Thyroid gland (tissue), 4 donors: ENCODE measurements at regions not wholly inside any gene's neighbourhood (a gene's known extent, or its start where the extent isn't known, plus 50 kb on each side); places are given as distances from the start of the nearest gene placed in this dataset.

Experiments
- DNase-seq, 2 donors: peaks; one replicate each; pipeline ENCODE4 v3.0.0-alpha.2; 2019
- H3K27ac ChIP-seq, 3 donors: fragments of 200-600 bp; sonication (generic); 1 replicate in 2 of 3; 2 replicates in 1 of 3; pipeline ENCODE4 v1.5.1; 2016 to 2019; ENCODE audit warnings: mild to moderate bottlenecking in 1 of 3, moderate library complexity in 1 of 3
- H3K27me3 ChIP-seq: fragments of 200-600 bp; sonication (generic); one replicate; pipeline ENCODE4 v1.5.1; 2019
- H3K36me3 ChIP-seq, 2 donors: fragments of 200-600 bp; sonication (generic); one replicate each; pipeline ENCODE4 v1.5.1; 2016 to 2019
- H3K4me1 ChIP-seq, 2 donors: fragments of 200-600 bp; sonication (generic); one replicate each; pipeline ENCODE4 v1.5.1; 2017 to 2019
- H3K4me3 ChIP-seq, 3 donors: fragments of 200-600 bp; sonication (generic); replicated peaks in 1 of 3; 1 replicate in 2 of 3; 2 replicates in 1 of 3; pipeline ENCODE4 v1.5.1; 2016; ENCODE audit warnings: mild to moderate bottlenecking in 1 of 3
- H3K9me3 ChIP-seq: fragments of 200-600 bp; sonication (generic); one replicate; pipeline ENCODE4 v1.5.1; 2017
- POLR2A ChIP-seq, 2 donors: fragments of 450-650 bp; IDR thresholded peaks; one replicate each; pipeline ENCODE4 v1.6.1; 2017; ENCODE audit warnings: antibody characterized with exemption in 2 of 2, mild to moderate bottlenecking in 2 of 2, moderate library complexity in 1 of 2
- WGBS, 2 donors: methylation state at CpG; one replicate each; pipeline ENCODE4 v1.1.5; 2017; 5-methylcytosine and 5-hydroxymethylcytosine counted together
- intact Hi-C: fragments of 100-400 bp; cut with DNase I; formaldehyde crosslinking; loops from one replicate; pipeline ENCODE4 v1.15.1; 2023
- TF ChIP-seq, protein P1 (sequence below), 6 experiments: fragments of 200-600 bp in 3 of 6; fragments of 450-650 bp in 3 of 6; sonication (generic) in 3 of 6; IDR thresholded peaks; one replicate each; pipeline ENCODE4 v1.5.1; 2016 to 2019; ENCODE audit warnings: antibody characterized with exemption in 6 of 6, mild to moderate bottlenecking in 2 of 6, inconsistent platforms in 1 of 6, moderate library complexity in 1 of 6

DNA sequence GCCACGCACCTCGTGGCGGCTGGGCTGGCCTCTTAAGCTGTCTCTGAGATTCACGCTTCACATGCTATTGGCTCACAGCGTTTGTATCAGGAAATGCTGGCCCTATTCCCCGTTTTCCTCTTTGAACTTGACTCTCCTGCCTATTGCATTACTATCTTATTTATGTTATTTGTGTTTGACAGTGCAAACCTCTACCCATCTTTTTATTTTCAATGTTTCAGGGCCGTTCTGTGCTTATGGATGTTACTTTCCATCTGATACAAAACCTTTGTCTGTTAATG lies 149.9 kb upstream of the TWIST2 start:
- no peaks in the 10 kb centered on the region for H3K27me3 ChIP-seq
- DNase-seq: no peak
- no peak overlapping the region for H3K4me3 ChIP-seq
- no peak overlapping the region for H3K27ac ChIP-seq
- H3K36me3 ChIP-seq: no peaks in the 10 kb centered on the region
- peaks cover 0 to 11% of the 10 kb centered on the region in 2 donors for H3K4me1 ChIP-seq
- WGBS, 2 donors: 62 to 73% methylated on average over 7 of the region's 7 CpGs
- intact Hi-C loops: no loop called here
- TF ChIP-seq, protein P1, sequence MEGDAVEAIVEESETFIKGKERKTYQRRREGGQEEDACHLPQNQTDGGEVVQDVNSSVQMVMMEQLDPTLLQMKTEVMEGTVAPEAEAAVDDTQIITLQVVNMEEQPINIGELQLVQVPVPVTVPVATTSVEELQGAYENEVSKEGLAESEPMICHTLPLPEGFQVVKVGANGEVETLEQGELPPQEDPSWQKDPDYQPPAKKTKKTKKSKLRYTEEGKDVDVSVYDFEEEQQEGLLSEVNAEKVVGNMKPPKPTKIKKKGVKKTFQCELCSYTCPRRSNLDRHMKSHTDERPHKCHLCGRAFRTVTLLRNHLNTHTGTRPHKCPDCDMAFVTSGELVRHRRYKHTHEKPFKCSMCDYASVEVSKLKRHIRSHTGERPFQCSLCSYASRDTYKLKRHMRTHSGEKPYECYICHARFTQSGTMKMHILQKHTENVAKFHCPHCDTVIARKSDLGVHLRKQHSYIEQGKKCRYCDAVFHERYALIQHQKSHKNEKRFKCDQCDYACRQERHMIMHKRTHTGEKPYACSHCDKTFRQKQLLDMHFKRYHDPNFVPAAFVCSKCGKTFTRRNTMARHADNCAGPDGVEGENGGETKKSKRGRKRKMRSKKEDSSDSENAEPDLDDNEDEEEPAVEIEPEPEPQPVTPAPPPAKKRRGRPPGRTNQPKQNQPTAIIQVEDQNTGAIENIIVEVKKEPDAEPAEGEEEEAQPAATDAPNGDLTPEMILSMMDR (IDR thresholded peaks at IDR 0.05): no peak
- no peak for TF ChIP-seq POLR2A (IDR thresholded peaks at IDR 0.05)
- no peaks in the 10 kb centered on the region for H3K9me3 ChIP-seq

DNA sequence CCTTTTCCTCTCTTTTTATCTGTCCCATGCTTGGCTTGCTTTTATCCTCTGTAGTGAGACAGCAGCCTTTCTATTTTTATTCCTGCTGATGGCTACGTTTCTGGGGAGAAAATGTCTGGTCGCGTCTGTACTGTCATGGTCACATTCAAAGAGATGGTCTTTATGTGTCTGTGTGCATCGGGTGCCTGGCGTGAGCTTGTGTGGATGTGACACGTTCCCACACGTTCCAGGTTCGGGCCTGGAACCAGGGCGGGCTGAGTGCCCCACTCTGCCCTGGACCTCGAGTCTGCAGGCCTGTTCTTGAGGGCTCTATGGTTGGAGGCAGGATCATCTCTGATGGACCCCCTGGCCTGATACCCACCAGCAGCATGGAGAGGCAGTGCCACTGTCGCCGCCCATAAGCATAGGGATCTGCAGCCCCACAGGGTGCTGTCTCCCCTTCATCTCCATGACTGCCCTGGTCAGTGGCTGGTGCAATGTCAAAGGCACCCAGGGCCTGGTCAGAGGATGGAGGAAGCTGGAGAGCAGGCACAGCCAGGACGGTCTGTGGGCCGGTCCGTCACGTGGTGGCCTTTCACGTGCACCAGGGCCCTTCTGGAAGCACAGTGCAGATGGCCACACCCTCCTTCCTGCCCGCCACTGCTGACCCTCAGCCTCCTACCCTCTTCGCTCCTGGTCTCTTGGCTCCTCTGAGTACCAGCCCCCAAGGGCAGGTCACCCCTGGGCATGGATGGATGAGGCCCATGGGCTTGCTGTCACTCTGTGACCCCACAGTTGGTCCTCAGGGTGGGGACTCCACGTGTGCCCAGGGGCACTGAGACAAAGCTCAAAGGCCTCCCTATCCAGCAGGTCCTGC lies 149.2 kb upstream of the TWIST2 start:
- TF ChIP-seq, protein P1 (IDR thresholded peaks at IDR 0.05): no peak
- TF ChIP-seq POLR2A (IDR thresholded peaks at IDR 0.05): no peak
- Histone ChIP-seq H3K9me3 (no peaks in the 10 kb centered on the region), H3K27me3 (no peaks in the 10 kb centered on the region), H3K4me3 (no peak overlapping the region), H3K27ac (no peak overlapping the region), H3K36me3 (no peaks in the 10 kb centered on the region), H3K4me1 (peaks cover 0 to 11% of the 10 kb centered on the region in 2 donors)
- intact Hi-C loops: no loop called here
- WGBS, 2 donors: 83 to 93% methylated on average over 16 to 18 of the region's 20 CpGs
- no peak for DNase-seq

DNA sequence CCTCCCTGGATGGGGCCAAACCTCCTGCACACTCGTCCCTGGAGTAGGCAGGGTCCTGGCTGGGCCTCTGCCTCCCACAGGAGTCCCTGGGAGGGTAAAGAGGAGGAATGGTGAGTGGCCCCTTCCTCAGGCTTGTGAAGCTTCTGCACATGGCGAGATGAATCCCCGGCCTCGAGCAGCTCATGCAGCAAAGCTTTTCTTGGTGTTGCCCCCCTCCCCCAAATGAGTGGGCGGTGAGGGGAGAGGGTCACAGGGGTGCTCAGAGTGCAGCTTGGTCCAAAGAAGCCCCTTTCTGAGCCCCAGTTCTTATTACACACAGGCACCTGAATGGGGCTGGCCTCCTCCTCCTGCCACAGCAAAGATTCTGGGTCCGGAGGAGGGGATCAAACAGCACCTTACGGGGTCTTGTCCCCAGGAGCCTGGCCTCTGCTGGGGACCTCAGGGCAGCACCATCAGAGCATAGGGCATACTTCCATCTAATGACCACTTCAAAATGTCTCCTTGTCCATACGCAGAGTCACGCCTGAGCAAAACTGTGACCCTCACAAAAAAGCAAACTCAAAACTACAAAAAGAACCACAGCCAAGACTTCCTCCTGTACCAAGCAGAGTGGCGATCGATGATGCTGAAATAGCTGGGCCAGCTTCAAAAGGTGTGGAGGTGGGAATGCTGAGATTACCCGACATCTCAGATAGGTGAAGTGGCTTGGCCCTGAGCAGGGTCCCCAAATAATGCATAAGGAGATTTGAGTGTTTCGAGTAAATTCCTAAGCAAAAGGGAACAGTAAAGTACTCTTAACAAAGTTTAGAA lies 148.4 kb upstream of the TWIST2 start:
- intact Hi-C loops: no loop called here
- H3K27ac ChIP-seq: no peak overlapping the region
- no peaks in the 10 kb centered on the region for H3K9me3 ChIP-seq
- no peak overlapping the region for H3K4me3 ChIP-seq
- WGBS, 2 donors: 62 to 70% methylated on average over 10 to 13 of the region's 13 CpGs
- H3K36me3 ChIP-seq: no peaks in the 10 kb centered on the region
- no peak for TF ChIP-seq POLR2A (IDR thresholded peaks at IDR 0.05)
- TF ChIP-seq, protein P1 (IDR thresholded peaks at IDR 0.05): no peak
- H3K4me1 ChIP-seq: peaks cover 0 to 11% of the 10 kb centered on the region in 2 donors
- H3K27me3 ChIP-seq: no peaks in the 10 kb centered on the region
- DNase-seq: no peak

DNA sequence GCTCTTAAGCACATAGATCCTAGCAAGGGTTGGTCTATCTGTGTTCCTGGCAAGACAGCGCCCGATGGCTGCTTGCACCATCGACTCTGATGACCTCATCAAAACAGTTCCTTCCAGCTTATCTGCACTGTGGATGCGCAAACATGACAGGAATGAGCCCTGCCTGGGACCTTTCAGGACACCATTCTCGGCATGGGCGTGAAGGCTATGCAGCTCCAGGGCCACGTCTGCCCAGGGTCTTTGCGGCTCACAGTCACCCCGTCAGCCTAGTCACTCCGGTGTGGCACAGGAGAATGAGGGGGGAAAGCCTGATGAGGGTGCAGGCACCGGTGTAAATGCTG lies 147.8 kb upstream of the TWIST2 start:
- H3K4me1 ChIP-seq: peaks cover 0 to 10% of the 10 kb centered on the region in 2 donors
- TF ChIP-seq, protein P1 (IDR thresholded peaks at IDR 0.05): no peak
- no peak for TF ChIP-seq POLR2A (IDR thresholded peaks at IDR 0.05)
- no peaks in the 10 kb centered on the region for H3K27me3 ChIP-seq
- H3K36me3 ChIP-seq: no peaks in the 10 kb centered on the region
- intact Hi-C loops: no loop called here
- H3K9me3 ChIP-seq: no peaks in the 10 kb centered on the region
- H3K27ac ChIP-seq: no peak overlapping the region
- peak in 1 of 2 donors; percentile 10 for DNase-seq
- H3K4me3 ChIP-seq: no peak overlapping the region
- 55 to 68% methylated on average over 10 of the region's 11 CpGs for WGBS, 2 donors
